ENCODE measurements at regions not wholly inside any gene's neighbourhood (a gene's known extent, or its start where the extent isn't known, plus 50 kb on each side); places are given as distances from the start of the nearest gene placed in this dataset.

- no peak for TF ChIP-seq EP300 (IDR thresholded peaks at IDR 0.05; ENCODE audit: borderline replicate concordance)
- TF ChIP-seq TAF1 (IDR thresholded peaks at IDR 0.05; ENCODE audit: low read depth) = no peak
- no peak for TF ChIP-seq RAD21 (IDR thresholded peaks at IDR 0.05; ENCODE audit: low read depth)
- no peak for TF ChIP-seq CREB1 (IDR thresholded peaks at IDR 0.05; ENCODE audit: low read depth)
- TF ChIP-seq CEBPB (IDR thresholded peaks at IDR 0.05) = no peak
- no peak for TF ChIP-seq REST (IDR thresholded peaks at IDR 0.05; ENCODE audit: low read depth)
- no peak for TF ChIP-seq TCF12 (IDR thresholded peaks at IDR 0.05; ENCODE audit: low read depth)
- TF ChIP-seq MAX (IDR thresholded peaks at IDR 0.05) = no peak
- TF ChIP-seq FOXM1 (IDR thresholded peaks at IDR 0.05; ENCODE audit: borderline replicate concordance, low read depth) = no peak
- no peak for TF ChIP-seq YY1 (IDR thresholded peaks at IDR 0.05; ENCODE audit: low read depth)
- TF ChIP-seq NFIC (IDR thresholded peaks at IDR 0.05) = no peak
- no peak for TF ChIP-seq TEAD4 (IDR thresholded peaks at IDR 0.05)
Measured at GRCh38 chr2:88281302-88282217, 111.4 kb downstream of the THNSL2 start.
